Neural cell (in vitro differentiated cells): ENCODE measurements at regions not wholly inside any gene's neighbourhood (a gene's known extent, or its start where the extent isn't known, plus 50 kb on each side); places are given as distances from the start of the nearest gene placed in this dataset.

Experiments used
- H2AFZ ChIP-seq: fragments of 200-600, 300-800 bp; sonication (generic), shearing (Covaris generic); 2 replicates; pipeline ENCODE4 v1.6.0; 2014; ENCODE audit warnings: low read depth, mild to moderate bottlenecking, antibody characterized with exemption, low read length, moderate library complexity
- H3F3A ChIP-seq: fragments of 200-600 bp; shearing (Covaris generic); 2 replicates; pipeline ENCODE4 v1.6.1; 2016; ENCODE audit warnings: mild to moderate bottlenecking, moderate library complexity, mixed read lengths, antibody characterized with exemption, low read length; ENCODE audit not compliant: insufficient read depth, poor library complexity, severe bottlenecking
- H3K27ac ChIP-seq: fragments of 200-600, 300-800 bp; sonication (generic), shearing (Covaris generic); 2 replicates; pipeline ENCODE4 v1.5.1; 2014; ENCODE audit warnings: mild to moderate bottlenecking, low read length, moderate library complexity
- H3K27me3 ChIP-seq: fragments of 300-800, 200-600 bp; sonication (generic), shearing (Covaris generic); 2 replicates; pipeline ENCODE4 v1.6.0; 2014; ENCODE audit warnings: mild to moderate bottlenecking, low read depth, low read length, moderate library complexity; ENCODE audit not compliant: insufficient read depth
- H3K36me3 ChIP-seq: fragments of 300-800, 200-600 bp; sonication (generic), shearing (Covaris generic); 2 replicates; pipeline ENCODE4 v1.5.1; 2014; ENCODE audit warnings: mild to moderate bottlenecking, antibody characterized with exemption, low read length, moderate library complexity; ENCODE audit not compliant: insufficient read depth
- H3K4me2 ChIP-seq: fragments of 300-800, 200-600 bp; sonication (generic), shearing (Covaris generic); 2 replicates; pipeline ENCODE4 v1.6.0; 2014; ENCODE audit warnings: mild to moderate bottlenecking, low read length
- H3K4me3 ChIP-seq: fragments of 300-800, 200-600 bp; sonication (generic), shearing (Covaris generic); 2 replicates; pipeline ENCODE4 v1.5.1; 2014; ENCODE audit warnings: mild to moderate bottlenecking, low read length, moderate library complexity
- H3K79me2 ChIP-seq: fragments of 200-600 bp; shearing (Covaris generic); replicated peaks from 2 replicates; pipeline ENCODE4 v1.6.0; 2014; ENCODE audit warnings: mild to moderate bottlenecking, low read length, moderate library complexity; ENCODE audit not compliant: insufficient read depth
- H3K9ac ChIP-seq: fragments of 300-800, 200-600 bp; sonication (generic), shearing (Covaris generic); 2 replicates; pipeline ENCODE4 v1.6.1; 2016; ENCODE audit warnings: mild to moderate bottlenecking, low read length, mixed read lengths
- H3K9me2 ChIP-seq: fragments of 200-600 bp; shearing (Covaris generic); 2 replicates; pipeline ENCODE4 v1.6.1; 2016; ENCODE audit warnings: mild to moderate bottlenecking, low read length, mixed read lengths; ENCODE audit not compliant: insufficient read depth
- H3K9me3 ChIP-seq: fragments of 200-600, 300-800 bp; sonication (generic), shearing (Covaris generic); 2 replicates; pipeline ENCODE4 v1.6.1; 2016; ENCODE audit warnings: mild to moderate bottlenecking, mixed run types, low read length, moderate library complexity, mixed read lengths
- H4K20me1 ChIP-seq: fragments of 200-600 bp; shearing (Covaris generic); 2 replicates; pipeline ENCODE4 v1.6.1; 2016; ENCODE audit warnings: mild to moderate bottlenecking, mixed run types; ENCODE audit not compliant: insufficient read depth
- EP300 ChIP-seq: fragments of 450-650 bp; conservative IDR thresholded peaks from 2 replicates; pipeline ENCODE4 v1.6.1; 2014; ENCODE audit warnings: antibody characterized with exemption, mild to moderate bottlenecking, moderate library complexity; ENCODE audit not compliant: poor library complexity, severe bottlenecking
- EZH2 ChIP-seq: fragments of 200-600, 300-800 bp; shearing (Covaris generic), sonication (generic); IDR thresholded peaks from 2 replicates; pipeline ENCODE4 v1.6.1; 2014; ENCODE audit warnings: antibody characterized with exemption, low read length, borderline replicate concordance, mild to moderate bottlenecking; ENCODE audit not compliant: insufficient read depth, poor library complexity, severe bottlenecking
- MXI1 ChIP-seq: fragments of 450-650 bp; conservative IDR thresholded peaks from 2 replicates; pipeline ENCODE4 v1.6.1; 2014; ENCODE audit warnings: antibody characterized with exemption, mild to moderate bottlenecking; ENCODE audit not compliant: poor library complexity, severe bottlenecking
- POLR2AphosphoS5 ChIP-seq: IDR thresholded peaks from 2 replicates; pipeline ENCODE4 v1.6.1; 2012
- RAD21 ChIP-seq: fragments of 450-650 bp; conservative IDR thresholded peaks from 2 replicates; pipeline ENCODE4 v1.6.1; 2014; ENCODE audit warnings: antibody characterized with exemption, mild to moderate bottlenecking, moderate library complexity
- SMC3 ChIP-seq: fragments of 450-650 bp; conservative IDR thresholded peaks from 2 replicates; pipeline ENCODE4 v1.6.1; 2014; ENCODE audit warnings: antibody characterized with exemption, mild to moderate bottlenecking, moderate library complexity; ENCODE audit not compliant: poor library complexity
- TAF1 ChIP-seq: IDR thresholded peaks from 2 replicates; pipeline ENCODE4 v1.6.1; 2012; ENCODE audit warnings: low read depth
- TF ChIP-seq, protein P1 (sequence below): IDR thresholded peaks from 2 replicates; pipeline ENCODE4 v1.6.1; 2012; ENCODE audit warnings: borderline replicate concordance
- TF ChIP-seq, protein P2 (sequence below): fragments of 450-650 bp; IDR thresholded peaks from 2 replicates; pipeline ENCODE4 v1.5.1; 2014; ENCODE audit warnings: antibody characterized with exemption, mild to moderate bottlenecking, moderate library complexity; ENCODE audit not compliant: poor library complexity, severe bottlenecking

DNA sequence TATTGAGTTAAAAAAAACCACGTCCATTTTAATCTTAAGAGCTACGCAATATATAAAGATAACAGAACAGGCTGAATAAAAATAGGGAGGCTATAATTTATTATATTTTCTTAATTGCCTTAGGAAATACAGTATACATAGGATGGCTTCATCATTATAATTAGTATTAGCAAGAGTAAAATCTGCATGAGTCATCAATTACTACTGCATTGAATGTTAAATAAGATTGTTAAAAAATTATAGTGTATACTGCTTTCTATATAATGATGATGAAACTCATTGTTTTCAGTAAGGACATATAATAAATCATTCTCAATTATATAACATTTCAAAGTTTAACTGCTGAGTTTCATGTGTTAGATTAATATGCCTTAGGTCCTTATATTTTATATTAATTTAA, 133.4 kb upstream of the GRID2 start (continued):
- TF ChIP-seq, protein P1, sequence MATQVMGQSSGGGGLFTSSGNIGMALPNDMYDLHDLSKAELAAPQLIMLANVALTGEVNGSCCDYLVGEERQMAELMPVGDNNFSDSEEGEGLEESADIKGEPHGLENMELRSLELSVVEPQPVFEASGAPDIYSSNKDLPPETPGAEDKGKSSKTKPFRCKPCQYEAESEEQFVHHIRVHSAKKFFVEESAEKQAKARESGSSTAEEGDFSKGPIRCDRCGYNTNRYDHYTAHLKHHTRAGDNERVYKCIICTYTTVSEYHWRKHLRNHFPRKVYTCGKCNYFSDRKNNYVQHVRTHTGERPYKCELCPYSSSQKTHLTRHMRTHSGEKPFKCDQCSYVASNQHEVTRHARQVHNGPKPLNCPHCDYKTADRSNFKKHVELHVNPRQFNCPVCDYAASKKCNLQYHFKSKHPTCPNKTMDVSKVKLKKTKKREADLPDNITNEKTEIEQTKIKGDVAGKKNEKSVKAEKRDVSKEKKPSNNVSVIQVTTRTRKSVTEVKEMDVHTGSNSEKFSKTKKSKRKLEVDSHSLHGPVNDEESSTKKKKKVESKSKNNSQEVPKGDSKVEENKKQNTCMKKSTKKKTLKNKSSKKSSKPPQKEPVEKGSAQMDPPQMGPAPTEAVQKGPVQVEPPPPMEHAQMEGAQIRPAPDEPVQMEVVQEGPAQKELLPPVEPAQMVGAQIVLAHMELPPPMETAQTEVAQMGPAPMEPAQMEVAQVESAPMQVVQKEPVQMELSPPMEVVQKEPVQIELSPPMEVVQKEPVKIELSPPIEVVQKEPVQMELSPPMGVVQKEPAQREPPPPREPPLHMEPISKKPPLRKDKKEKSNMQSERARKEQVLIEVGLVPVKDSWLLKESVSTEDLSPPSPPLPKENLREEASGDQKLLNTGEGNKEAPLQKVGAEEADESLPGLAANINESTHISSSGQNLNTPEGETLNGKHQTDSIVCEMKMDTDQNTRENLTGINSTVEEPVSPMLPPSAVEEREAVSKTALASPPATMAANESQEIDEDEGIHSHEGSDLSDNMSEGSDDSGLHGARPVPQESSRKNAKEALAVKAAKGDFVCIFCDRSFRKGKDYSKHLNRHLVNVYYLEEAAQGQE: no peak

DNA sequence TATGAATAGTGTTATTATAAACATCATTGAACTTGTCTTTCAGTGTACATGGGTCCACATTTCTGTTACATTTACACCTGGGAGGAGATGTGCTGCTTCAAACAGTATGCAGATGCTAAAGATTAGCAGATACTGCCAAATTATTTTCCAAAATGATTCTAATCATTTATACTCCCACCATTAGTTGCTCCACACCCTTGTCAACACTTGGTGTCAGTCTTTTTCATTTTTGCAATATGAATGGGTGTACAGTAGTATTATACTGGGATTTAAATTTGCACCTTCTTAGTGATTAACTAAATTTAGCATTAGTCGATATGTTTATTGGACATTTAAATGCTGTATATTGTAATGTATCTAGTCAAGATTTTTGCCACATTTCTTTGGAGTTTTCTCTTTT, 131.6 kb upstream of the GRID2 start:
- Histone ChIP-seq H2AFZ (no peak overlapping the region), H3K27me3 (no peaks in the 10 kb centered on the region), H3K9me3 (no peaks in the 10 kb centered on the region), H3K4me2 (no peak overlapping the region), H3K9ac (no peak overlapping the region), H3K9me2 (no peaks in the 10 kb centered on the region), H4K20me1 (no peaks in the 10 kb centered on the region), H3K4me3 (no peak overlapping the region), H3K27ac (no peak overlapping the region), H3F3A (no peaks in the 10 kb centered on the region), H3K36me3 (no peaks in the 10 kb centered on the region), H3K79me2 (no peaks in the 10 kb centered on the region)
- TF ChIP-seq EZH2: no peak
- TF ChIP-seq SMC3: no peak
- TF ChIP-seq EP300: no peak
- TF ChIP-seq POLR2AphosphoS5: no peak
- TF ChIP-seq, protein P1: no peak
- TF ChIP-seq RAD21: no peak
- TF ChIP-seq MXI1: no peak
- TF ChIP-seq, protein P2, sequence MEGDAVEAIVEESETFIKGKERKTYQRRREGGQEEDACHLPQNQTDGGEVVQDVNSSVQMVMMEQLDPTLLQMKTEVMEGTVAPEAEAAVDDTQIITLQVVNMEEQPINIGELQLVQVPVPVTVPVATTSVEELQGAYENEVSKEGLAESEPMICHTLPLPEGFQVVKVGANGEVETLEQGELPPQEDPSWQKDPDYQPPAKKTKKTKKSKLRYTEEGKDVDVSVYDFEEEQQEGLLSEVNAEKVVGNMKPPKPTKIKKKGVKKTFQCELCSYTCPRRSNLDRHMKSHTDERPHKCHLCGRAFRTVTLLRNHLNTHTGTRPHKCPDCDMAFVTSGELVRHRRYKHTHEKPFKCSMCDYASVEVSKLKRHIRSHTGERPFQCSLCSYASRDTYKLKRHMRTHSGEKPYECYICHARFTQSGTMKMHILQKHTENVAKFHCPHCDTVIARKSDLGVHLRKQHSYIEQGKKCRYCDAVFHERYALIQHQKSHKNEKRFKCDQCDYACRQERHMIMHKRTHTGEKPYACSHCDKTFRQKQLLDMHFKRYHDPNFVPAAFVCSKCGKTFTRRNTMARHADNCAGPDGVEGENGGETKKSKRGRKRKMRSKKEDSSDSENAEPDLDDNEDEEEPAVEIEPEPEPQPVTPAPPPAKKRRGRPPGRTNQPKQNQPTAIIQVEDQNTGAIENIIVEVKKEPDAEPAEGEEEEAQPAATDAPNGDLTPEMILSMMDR: no peak
- no peak for TF ChIP-seq TAF1
